Brain microvascular endothelial cell (primary cell): ENCODE measurements at regions not wholly inside any gene's neighbourhood (a gene's known extent, or its start where the extent isn't known, plus 50 kb on each side); places are given as distances from the start of the nearest gene placed in this dataset.
"Not testable (repeated sequence)": the region's sequence is repeated elsewhere in the genome, so short reads cannot be mapped to it uniquely, and the experiment has no call there.

Source experiments
- DNase-seq: peaks from one replicate; pipeline ENCODE4 v3.0.0-alpha.2; 2020
- H3K27ac ChIP-seq: fragments of 250-450 bp; sonication (Bioruptor Pico); 2 replicates; pipeline ENCODE4 v1.5.1; 2020; ENCODE audit warnings: mild to moderate bottlenecking, moderate library complexity
- H3K27me3 ChIP-seq: fragments of 250-450 bp; sonication (Bioruptor Pico); replicated peaks from 2 replicates; pipeline ENCODE4 v1.5.1; 2020; ENCODE audit warnings: mild to moderate bottlenecking
- H3K36me3 ChIP-seq: fragments of 250-450 bp; sonication (Bioruptor Pico); replicated peaks from 2 replicates; pipeline ENCODE4 v1.5.1; 2020; ENCODE audit warnings: mild to moderate bottlenecking
- H3K4me3 ChIP-seq: 2 replicates; pipeline ENCODE4 v1.5.1; 2011; ENCODE audit warnings: low read depth, mild to moderate bottlenecking, control low read depth, low read length, moderate library complexity
- in situ Hi-C: cut with HindIII; loops from 2 replicates; pipeline ENCODE4 v1.10.0; 2017; ENCODE audit warnings: low sequenced_read_pairs, low pct_ligation_motif_present
- TF ChIP-seq, protein P1 (sequence below): IDR thresholded peaks from 2 replicates; pipeline ENCODE4 v1.5.1; 2011; ENCODE audit warnings: low read depth, mild to moderate bottlenecking, moderate library complexity, low read length, control low read depth, inconsistent platforms; ENCODE audit errors: missing control alignments

DNA sequence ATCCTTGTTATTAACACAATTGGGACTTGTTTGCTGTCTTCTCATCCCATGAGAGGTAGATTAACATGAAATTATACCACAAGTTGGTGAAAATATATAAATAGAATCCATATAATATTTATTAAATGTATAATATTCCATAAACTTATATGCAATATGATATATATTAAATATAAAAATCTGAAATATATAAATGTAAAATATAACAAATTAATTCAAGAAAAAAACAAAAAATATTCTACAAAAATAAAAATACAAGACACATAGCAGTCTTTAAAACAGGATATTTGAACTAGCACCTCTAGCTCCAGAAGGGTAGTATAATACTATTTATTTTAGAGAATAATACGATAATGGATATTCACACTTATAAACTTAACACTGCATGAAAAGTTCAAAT is 603.3 kb upstream of the FLRT2 start:
- in situ Hi-C loops = no loop called here

DNA sequence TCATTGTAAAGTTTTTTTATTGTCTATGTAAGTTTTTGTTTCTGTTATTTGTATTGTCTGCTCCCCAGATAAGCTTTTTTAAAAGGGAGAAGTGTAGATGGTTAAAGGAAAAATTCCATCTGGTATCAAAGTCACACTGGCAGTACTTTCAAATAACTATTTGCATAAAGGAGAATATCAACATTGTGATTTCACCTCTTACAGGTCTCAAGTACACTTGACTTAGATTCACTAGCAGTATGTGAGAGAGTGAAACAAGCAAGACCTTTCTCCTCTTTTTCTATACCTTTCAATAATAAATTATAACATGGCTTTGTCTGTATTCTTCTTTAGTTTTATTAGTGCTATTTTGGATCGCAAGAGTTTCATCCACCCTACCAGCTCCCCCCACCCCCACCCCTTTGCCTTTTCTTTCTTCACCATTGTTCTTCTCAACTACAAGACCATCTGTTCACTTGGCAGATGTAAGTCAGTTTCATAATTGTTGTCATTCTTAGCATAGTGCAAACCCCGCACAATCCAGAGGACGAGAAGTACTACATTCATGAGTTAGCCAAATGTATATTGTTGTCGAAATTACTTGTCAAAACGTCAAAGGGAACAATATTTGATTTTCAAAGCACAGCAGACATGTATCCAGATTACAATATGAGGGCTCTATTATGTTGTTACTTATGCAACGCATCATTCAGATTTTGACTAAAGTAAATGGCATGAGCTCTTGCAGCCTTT is 602.7 kb upstream of the FLRT2 start:
- H3K36me3 ChIP-seq = no peaks in the 10 kb centered on the region

More for the DNA sequence above, 603.3 kb upstream of the FLRT2 start:
- TF ChIP-seq, protein P1, sequence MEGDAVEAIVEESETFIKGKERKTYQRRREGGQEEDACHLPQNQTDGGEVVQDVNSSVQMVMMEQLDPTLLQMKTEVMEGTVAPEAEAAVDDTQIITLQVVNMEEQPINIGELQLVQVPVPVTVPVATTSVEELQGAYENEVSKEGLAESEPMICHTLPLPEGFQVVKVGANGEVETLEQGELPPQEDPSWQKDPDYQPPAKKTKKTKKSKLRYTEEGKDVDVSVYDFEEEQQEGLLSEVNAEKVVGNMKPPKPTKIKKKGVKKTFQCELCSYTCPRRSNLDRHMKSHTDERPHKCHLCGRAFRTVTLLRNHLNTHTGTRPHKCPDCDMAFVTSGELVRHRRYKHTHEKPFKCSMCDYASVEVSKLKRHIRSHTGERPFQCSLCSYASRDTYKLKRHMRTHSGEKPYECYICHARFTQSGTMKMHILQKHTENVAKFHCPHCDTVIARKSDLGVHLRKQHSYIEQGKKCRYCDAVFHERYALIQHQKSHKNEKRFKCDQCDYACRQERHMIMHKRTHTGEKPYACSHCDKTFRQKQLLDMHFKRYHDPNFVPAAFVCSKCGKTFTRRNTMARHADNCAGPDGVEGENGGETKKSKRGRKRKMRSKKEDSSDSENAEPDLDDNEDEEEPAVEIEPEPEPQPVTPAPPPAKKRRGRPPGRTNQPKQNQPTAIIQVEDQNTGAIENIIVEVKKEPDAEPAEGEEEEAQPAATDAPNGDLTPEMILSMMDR = no peak
- Histone ChIP-seq H3K27me3 (no peaks in the 10 kb centered on the region), H3K36me3 (no peaks in the 10 kb centered on the region), H3K27ac (no peak overlapping the region), H3K4me3 (no peak overlapping the region)
- DNase-seq = no peak

DNA sequence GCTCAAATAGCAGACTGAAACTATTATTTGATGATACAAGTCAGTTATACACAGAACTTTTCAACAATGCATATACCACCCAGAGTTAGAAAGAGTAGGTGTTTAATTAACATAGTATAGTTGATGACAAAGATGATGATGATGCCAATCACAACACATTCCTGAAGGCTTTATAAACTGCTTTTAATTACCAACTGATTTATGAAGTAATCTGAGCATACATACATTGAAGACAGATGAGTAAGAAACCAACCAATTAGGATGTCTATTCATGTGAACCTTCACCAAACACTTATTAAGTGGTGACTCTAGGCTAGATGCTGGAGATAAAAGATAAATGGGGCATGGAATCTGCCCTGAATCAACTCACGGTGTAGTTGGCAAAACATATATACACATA is 600.9 kb upstream of the FLRT2 start:
- no peak overlapping the region for H3K4me3 ChIP-seq
- H3K36me3 ChIP-seq = no peaks in the 10 kb centered on the region
- TF ChIP-seq, protein P1 = no peak
- in situ Hi-C loops = no loop called here
- no peaks in the 10 kb centered on the region for H3K27me3 ChIP-seq
- no peak overlapping the region for H3K27ac ChIP-seq
- DNase-seq = no peak

More for the DNA sequence above, 602.7 kb upstream of the FLRT2 start:
- H3K27ac ChIP-seq = no peak overlapping the region
- no peak overlapping the region for H3K4me3 ChIP-seq
- H3K27me3 ChIP-seq = no peaks in the 10 kb centered on the region
- no peak for DNase-seq
- TF ChIP-seq, protein P1 = no peak
- in situ Hi-C loops = no loop called here

DNA sequence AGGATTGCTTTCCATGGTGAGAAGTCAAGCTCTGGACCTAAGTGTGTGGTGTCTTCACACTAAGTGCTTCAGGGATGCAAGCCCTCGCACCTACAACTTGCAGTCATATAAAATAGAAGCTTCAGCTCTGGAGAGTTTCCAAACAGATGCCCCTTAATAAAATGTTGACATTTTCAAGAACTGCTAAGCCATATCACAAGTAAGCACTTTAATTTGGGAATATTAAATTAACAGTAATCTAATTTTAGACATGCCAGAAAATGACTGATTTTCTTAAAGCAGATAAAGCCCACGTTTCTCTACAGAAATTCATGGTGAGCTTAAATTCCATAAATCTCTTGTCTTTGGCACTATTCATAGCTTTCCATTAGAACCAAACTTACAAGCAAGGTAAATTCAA is 600.1 kb upstream of the FLRT2 start:
- in situ Hi-C loops = no loop called here
- H3K27ac ChIP-seq = no peak overlapping the region
- TF ChIP-seq, protein P1 = no peak
- no peaks in the 10 kb centered on the region for H3K36me3 ChIP-seq
- DNase-seq = no peak
- H3K27me3 ChIP-seq = no peaks in the 10 kb centered on the region
- no peak overlapping the region for H3K4me3 ChIP-seq

DNA sequence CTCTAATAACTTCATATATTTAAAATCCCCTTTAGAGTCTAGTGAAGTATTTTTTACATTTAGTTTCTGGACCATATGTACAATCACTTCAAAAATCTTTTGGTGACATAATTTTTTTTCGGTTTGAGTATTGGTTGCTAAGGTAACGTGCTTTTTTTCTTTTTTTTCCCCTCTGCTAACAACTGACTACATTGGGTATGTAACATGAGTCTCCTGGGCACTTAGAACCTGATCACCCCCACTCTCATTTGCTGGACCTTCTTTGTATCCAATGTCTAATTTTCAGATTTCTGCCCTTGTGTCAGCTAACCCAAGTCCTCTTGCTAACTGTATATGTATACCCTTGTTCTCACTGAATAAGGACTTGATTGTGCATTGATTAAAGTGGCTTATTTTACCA is 592.9 kb upstream of the FLRT2 start:
- H3K27me3 ChIP-seq = no peaks in the 10 kb centered on the region
- H3K36me3 ChIP-seq = no peaks in the 10 kb centered on the region
- H3K4me3 ChIP-seq = no peak overlapping the region
- TF ChIP-seq, protein P1 = no peak
- in situ Hi-C loops = no loop called here
- no peak overlapping the region for H3K27ac ChIP-seq
- no peak for DNase-seq

DNA sequence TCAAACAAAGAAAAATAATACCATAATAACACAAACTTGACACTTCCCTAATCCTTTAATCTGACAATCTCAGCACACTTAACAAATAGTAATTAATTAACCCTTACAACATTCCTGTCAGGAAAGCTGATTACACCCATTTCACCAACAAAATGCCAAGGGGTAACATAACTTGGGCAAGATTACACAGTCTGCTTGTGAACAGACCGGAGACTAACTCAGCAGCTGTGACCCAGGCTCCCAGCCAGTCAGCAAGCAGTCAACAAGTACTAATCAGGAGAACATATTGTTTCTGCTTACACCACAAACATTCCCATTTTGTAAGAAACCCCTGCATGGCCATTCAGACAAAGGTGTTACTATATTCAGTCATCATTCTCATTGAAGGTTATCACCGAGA is 592.5 kb upstream of the FLRT2 start:
- TF ChIP-seq, protein P1 = no peak
- Histone ChIP-seq H3K27me3 (no peaks in the 10 kb centered on the region), H3K36me3 (no peaks in the 10 kb centered on the region), H3K27ac (no peak overlapping the region), H3K4me3 (no peak overlapping the region)
- DNase-seq = no peak
- in situ Hi-C loops = no loop called here

DNA sequence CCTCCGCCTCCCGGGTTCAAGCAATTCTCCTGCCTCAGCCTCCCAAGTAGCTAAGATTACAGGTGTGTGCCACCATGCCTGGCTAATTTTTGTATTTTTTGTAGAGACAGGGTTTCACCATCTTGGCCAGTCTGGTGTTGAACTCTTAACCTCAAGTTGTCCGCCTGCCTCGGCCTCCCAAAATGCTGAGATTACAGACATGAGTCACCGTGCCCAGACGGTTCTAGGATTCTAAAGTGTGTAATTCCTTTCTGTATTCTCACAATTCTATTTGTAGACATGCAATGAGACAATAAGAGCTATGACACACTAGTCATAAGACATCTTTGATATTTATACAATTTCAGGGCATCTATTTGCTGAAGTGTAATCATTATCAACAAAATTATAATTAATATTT is 585.0 kb upstream of the FLRT2 start:
- H3K27ac ChIP-seq = peak overlapping the region; percentile 63
- DNase-seq = peak; percentile 87
- H3K27me3 ChIP-seq, H3K36me3 ChIP-seq, H3K4me3 ChIP-seq, in situ Hi-C loops: not testable (repeated sequence)
